Stimulated activated CD4-positive, alpha-beta T cell treated with anti-CD3 and anti-CD28 coated beads, TNF-alpha, amount 100 ng/mL, for 1 hour (primary cell): ENCODE measurements at regions not wholly inside any gene's neighbourhood (a gene's known extent, or its start where the extent isn't known, plus 50 kb on each side); places are given as distances from the start of the nearest gene placed in this dataset.

Experiments used
- DNase-seq, 3 donors: peaks; one replicate each; pipeline ENCODE4 v3.0.0-alpha.2; 2020; ENCODE audit warnings: low read depth in 3 of 3, low spot score in 1 of 3

GRCh38 chr3:107103786-107104185 lies 273.5 kb upstream of the CCDC54 start:
- DNase-seq: no peak

GRCh38 chr3:107106316-107106715 lies 270.9 kb upstream of the CCDC54 start:
- no peak for DNase-seq

GRCh38 chr3:107106907-107107306 lies 270.3 kb upstream of the CCDC54 start:
- no peak for DNase-seq

DNA sequence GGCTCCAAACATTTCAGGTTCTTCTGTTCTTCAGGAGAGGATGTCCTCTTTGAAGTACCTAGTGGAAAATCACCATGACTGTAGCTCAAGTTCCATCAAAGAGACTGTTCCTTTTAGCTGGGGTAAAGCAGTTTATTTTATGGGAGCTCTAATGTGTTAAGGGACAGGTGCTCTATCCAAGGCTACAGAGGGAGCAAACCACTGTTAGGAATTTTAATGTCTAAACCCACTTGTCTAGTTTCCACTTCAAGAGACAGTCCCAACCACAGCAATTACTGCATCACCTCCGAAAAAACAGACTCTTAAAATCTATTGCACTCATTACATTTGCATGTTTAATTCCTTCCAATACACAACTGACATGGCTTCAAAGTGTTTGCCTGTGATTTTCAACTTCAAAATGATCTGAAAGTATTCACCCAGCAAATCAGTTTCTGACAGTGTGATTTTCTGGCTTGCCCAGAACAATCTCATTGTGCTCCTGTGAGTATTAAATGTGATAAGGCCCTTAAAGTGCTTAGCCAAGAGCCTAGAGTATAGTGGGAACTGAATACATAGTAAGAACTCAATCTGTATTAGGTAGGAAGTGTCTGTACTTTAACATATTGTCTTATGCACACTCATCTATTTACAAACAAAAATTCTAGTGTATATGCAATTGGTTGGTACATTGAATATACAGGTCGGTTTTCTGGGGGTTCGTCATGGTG lies 266.5 kb upstream of the CCDC54 start:
- no peak for DNase-seq

DNA sequence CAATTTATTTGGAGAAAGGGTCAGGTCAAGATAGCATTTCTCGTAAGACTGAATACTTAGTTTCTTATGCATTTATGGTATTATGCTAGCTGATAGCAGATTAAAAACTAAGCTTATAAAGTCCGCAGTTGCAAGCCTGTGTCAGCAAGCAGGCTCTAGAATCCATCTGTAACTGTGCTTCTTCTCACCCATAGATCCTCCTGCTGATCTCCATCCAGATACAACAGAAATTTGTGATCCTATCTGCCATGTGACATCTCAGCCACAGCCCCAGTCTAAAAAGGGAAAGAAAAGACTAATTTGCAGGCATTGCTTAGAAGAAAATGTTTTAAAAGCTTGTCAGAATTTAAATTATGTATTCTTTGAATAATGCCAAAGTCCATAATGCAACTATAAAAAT lies 265.4 kb upstream of the CCDC54 start:
- DNase-seq: no peak

DNA sequence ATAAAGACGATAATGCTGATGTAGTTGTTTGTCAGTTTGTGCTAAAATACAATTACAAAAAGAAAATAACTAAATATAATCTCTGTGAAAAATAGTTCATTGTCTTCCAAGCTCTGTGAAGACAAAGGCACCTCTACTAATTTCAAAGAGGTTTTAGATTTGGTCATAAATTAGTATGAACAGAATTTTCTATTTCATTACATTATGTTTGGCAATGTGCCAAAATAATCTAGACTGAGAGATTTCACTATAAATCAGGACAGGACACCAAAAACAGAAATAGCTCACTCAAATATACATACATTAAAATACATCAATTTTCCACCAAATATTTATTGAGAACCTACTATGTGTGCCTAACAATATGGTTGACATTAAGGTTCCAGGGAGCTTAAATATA lies 264.9 kb upstream of the CCDC54 start:
- no peak for DNase-seq

DNA sequence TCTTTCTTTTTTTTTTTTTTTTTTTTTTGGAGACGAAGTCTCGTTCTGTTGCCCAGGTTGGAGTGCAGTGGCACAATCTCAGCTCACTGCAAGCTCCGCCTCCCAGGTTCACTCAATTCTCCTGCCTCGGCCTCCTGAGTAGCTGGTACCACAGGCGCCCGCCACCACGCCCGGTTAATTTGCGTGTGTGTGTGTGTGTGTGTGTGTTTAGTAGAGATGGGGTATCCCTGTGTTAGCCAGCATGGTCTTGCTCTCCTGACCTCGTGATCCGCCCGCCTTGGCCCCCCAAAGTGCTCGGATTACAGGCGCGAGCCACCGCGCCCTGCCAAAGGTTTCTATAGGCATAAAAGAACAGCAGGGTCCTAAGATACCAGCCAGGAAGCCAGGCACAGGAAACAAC lies 261.0 kb upstream of the CCDC54 start:
- no peak for DNase-seq

- no peak for DNase-seq
Observed at GRCh38 chr3:107117156-107117555, 260.1 kb upstream of the CCDC54 start.

DNA sequence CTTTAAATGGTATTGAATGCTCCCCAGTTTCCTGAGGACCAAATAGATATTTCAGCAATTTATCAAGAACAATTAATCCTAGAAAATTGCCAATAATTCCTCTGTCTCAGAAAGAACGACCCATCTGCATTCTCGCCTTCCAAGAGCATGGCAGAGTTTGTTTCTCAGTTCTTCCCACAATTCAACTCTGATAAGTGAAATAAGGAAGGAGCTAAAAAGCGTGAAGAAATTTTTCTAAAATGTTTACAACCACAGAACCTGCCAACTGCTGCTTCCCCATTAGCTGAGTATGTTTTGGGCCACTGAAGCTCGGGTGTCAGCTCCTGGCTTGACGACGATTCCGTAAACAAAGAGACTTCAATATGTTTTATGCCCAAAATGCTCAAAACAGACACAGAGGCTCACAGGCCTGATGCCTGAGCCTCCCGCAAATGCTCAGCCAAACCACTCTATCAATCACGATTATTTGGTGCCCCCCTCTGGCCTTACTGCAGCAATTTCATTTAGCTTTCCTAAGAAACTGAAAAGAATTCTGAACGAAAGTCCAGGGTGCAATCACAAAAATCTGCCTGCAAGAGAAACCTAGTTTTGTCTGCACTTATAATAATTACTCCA lies 259.2 kb upstream of the CCDC54 start:
- DNase-seq: no peak

GRCh38 chr3:107124885-107125284 lies 252.4 kb upstream of the CCDC54 start:
- DNase-seq: no peak

- no peak for DNase-seq
Observed at GRCh38 chr3:107128946-107129345, 248.3 kb upstream of the CCDC54 start.

- no peak for DNase-seq
Observed at GRCh38 chr3:107130089-107130700, 247.0 kb upstream of the CCDC54 start.

DNA sequence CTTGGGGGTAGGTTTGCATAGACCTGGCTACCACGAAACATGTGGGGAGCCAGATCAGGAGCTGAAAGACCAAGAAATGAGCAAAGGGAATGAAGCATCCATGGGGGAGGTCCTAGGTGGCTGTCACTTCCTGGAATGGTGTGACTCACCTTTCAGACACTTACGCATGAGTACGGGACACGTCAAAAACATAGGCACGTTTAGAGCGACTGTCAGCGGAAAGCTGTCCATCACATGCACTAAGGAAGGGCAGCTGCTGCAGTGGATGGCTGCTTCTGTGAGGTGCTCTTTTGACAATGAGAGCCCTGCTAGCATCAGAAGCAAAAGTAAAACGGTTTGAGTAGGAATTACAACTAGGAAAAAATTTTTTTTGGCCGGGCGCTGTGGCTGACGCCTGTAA lies 244.6 kb upstream of the CCDC54 start:
- DNase-seq: no peak

DNA sequence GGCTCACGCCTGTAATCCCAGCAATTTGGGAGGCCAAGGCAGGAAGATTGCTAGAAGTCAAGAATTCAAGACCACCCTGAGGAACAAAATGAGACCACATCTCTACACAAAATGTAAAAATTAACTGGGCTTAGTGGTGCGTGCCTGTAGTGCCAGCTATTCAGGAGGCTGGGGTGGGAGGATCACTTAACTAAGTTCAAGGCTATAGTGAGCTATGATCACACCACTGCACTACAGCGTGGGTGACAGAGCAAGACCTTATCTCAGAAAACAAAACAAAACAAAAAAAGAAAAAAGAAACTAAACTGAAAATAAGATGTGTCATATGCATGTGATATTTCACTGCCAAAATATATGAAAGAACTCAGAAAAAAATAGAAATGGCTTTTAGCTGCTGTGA lies 243.3 kb upstream of the CCDC54 start:
- DNase-seq: no peak

GRCh38 chr3:107142171-107142570 lies 235.1 kb upstream of the CCDC54 start:
- DNase-seq: no peak

DNA sequence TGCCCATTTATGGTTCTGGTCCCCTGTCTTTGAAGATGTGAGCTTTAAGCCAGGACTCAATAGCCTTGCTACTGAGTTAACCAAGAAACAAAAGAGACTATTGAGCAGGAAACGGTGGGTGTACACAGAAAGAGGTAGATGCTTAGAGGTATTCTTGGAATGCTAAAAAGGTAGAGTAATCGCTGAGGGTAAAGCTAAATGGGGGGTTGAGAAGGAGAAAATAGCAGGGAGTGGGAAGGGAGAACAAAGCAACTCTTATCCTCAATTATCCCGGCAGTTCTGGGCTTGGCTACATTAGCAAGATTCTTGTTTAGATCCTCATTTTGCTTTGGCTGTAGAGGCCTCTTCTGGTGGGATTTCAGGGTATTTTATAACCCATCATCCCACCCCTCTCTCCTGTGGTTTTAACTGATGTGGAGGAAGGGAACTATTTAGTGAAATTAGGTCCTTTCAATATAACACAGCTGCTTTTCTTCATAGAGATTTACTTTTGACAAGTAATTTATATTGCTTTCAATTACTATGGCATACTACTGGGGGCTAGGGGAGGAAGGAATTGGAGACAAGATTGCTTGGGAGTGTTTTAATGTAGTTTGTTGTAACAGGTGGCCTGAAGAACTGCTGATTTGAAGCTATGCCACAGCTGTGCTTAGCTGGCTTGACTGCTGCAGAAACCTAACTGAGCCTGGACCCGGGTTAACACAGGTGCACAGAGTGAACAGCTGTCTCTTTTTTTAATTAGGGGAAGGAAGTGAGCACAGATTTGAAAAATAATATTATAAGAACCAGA lies 234.3 kb upstream of the CCDC54 start:
- no peak for DNase-seq

DNA sequence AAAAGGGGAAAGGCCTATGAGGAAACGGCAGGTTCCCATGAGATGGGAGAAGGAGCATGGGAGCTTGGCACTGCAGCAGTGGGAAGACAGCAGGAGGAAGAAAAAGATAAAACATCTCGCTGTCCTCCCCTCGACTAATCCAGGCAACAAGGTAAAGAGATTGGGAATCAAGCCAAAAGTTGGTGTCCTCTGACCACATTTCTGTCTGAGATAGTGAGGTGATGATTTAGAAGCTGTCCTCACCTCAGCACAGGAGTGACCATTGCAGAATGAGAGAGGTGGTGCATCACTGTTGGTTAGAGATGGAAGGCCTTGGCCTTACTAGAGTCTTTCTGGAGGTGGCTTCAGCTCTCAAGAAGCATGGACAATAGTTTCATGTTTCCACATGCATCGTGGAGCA lies 226.6 kb upstream of the CCDC54 start:
- DNase-seq: no peak

GRCh38 chr3:107153981-107154380 lies 223.3 kb upstream of the CCDC54 start:
- no peak for DNase-seq

- DNase-seq: no peak
Observed at GRCh38 chr3:107172411-107172810, 204.8 kb upstream of the CCDC54 start.

DNA sequence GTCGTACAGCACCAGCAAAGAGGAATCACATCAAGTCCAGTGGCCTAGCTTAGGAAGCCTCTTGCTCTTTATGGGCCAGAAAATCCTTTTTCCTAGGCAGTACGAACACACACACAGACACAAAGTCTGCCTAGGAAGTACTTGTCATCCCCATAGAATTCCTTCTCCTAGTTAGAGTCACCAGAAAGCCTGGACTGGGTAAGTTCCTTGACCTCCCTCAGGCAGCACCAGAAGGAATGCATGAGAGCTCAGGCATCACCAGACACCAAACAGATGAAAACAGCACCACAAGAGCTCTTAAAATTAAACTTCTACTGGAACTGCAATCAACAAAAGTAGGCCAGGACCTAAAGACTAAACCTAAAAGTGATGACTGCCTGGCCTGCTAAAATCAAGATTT lies 192.9 kb upstream of the CCDC54 start:
- no peak for DNase-seq

GRCh38 chr3:107188262-107188661 lies 189.0 kb upstream of the CCDC54 start:
- DNase-seq: no peak
